ENCODE measurements at regions not wholly inside any gene's neighbourhood (a gene's known extent, or its start where the extent isn't known, plus 50 kb on each side); places are given as distances from the start of the nearest gene placed in this dataset.

DNA sequence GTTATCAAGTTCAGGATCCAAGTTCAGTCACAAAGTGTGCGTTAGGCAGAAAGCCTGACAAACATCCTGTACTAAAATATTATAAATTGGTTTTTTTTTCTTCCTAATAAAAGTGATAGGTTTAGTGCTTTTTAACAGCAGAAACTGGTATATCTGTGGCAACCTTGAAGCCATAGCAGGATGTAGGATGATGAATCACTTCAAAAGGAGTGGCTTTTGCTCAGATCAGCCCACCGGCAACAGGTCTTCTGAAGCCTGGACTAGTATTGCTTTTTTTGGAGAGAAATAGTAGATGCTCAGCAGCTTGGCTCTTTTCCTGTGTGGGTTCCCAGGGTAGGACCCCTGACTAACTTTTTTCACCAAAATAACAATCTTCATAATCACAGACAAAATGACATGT is 190.8 kb downstream of the EPM2A start:
- TF ChIP-seq YY1 (IDR thresholded peaks at IDR 0.05; ENCODE audit: low read depth) (no peak), RAD21 (IDR thresholded peaks at IDR 0.05; ENCODE audit: low read depth) (no peak), CREB1 (IDR thresholded peaks at IDR 0.05; ENCODE audit: low read depth) (no peak), EP300 (IDR thresholded peaks at IDR 0.05; ENCODE audit: borderline replicate concordance) (no peak), EGR1 (IDR thresholded peaks at IDR 0.05) (no peak), TAF1 (IDR thresholded peaks at IDR 0.05; ENCODE audit: low read depth) (no peak), CEBPB (IDR thresholded peaks at IDR 0.05) (no peak), TEAD4 (IDR thresholded peaks at IDR 0.05) (no peak), MAX (IDR thresholded peaks at IDR 0.05) (no peak)
- TF ChIP-seq, protein P1, sequence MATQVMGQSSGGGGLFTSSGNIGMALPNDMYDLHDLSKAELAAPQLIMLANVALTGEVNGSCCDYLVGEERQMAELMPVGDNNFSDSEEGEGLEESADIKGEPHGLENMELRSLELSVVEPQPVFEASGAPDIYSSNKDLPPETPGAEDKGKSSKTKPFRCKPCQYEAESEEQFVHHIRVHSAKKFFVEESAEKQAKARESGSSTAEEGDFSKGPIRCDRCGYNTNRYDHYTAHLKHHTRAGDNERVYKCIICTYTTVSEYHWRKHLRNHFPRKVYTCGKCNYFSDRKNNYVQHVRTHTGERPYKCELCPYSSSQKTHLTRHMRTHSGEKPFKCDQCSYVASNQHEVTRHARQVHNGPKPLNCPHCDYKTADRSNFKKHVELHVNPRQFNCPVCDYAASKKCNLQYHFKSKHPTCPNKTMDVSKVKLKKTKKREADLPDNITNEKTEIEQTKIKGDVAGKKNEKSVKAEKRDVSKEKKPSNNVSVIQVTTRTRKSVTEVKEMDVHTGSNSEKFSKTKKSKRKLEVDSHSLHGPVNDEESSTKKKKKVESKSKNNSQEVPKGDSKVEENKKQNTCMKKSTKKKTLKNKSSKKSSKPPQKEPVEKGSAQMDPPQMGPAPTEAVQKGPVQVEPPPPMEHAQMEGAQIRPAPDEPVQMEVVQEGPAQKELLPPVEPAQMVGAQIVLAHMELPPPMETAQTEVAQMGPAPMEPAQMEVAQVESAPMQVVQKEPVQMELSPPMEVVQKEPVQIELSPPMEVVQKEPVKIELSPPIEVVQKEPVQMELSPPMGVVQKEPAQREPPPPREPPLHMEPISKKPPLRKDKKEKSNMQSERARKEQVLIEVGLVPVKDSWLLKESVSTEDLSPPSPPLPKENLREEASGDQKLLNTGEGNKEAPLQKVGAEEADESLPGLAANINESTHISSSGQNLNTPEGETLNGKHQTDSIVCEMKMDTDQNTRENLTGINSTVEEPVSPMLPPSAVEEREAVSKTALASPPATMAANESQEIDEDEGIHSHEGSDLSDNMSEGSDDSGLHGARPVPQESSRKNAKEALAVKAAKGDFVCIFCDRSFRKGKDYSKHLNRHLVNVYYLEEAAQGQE (IDR thresholded peaks at IDR 0.05; ENCODE audit: low read depth): no peak
- TF ChIP-seq, protein P2, sequence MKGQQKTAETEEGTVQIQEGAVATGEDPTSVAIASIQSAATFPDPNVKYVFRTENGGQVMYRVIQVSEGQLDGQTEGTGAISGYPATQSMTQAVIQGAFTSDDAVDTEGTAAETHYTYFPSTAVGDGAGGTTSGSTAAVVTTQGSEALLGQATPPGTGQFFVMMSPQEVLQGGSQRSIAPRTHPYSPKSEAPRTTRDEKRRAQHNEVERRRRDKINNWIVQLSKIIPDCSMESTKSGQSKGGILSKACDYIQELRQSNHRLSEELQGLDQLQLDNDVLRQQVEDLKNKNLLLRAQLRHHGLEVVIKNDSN (IDR thresholded peaks at IDR 0.05): no peak
